ENCODE measurements at regions not wholly inside any gene's neighbourhood (a gene's known extent, or its start where the extent isn't known, plus 50 kb on each side); places are given as distances from the start of the nearest gene placed in this dataset.

- no peak for DNase-seq
- CTCF ChIA-PET: no interaction called here
- H3K36me3 Mint-ChIP-seq (ENCODE audit: low read depth): no peaks in the 10 kb centered on the region
- H3K27me3 Mint-ChIP-seq (ENCODE audit: low read depth): peaks cover 7% of the 10 kb centered on the region
- no peak overlapping the region for H3K4me3 Mint-ChIP-seq
- no peaks in the 10 kb centered on the region for H3K4me1 Mint-ChIP-seq (ENCODE audit: low read depth)
- H3K27ac Mint-ChIP-seq: no peak overlapping the region
- H3K9me3 Mint-ChIP-seq: no peaks in the 10 kb centered on the region
- intact Hi-C loops (cut with micrococcal nuclease): no loop called here
Observed at GRCh38 chr15:35771746-35772442, 225.9 kb upstream of the DPH6 start.

GRCh38 chr15:35774653-35775052 is 228.7 kb upstream of the DPH6 start:
- CTCF ChIA-PET: no interaction called here
- intact Hi-C loops (cut with micrococcal nuclease): no loop called here
- H3K27ac Mint-ChIP-seq: no peak overlapping the region
- H3K27me3 Mint-ChIP-seq (ENCODE audit: low read depth): peaks cover 8% of the 10 kb centered on the region
- no peaks in the 10 kb centered on the region for H3K36me3 Mint-ChIP-seq (ENCODE audit: low read depth)
- no peaks in the 10 kb centered on the region for H3K4me1 Mint-ChIP-seq (ENCODE audit: low read depth)
- no peaks in the 10 kb centered on the region for H3K9me3 Mint-ChIP-seq
- DNase-seq: no peak
- H3K4me3 Mint-ChIP-seq: no peak overlapping the region

- H3K4me1 Mint-ChIP-seq (ENCODE audit: low read depth): no peaks in the 10 kb centered on the region
- intact Hi-C loops (cut with micrococcal nuclease): no loop called here
- peaks cover 7% of the 10 kb centered on the region for H3K27me3 Mint-ChIP-seq (ENCODE audit: low read depth)
- no peak overlapping the region for H3K27ac Mint-ChIP-seq
- DNase-seq: no peak
- CTCF ChIA-PET: no interaction called here
- no peaks in the 10 kb centered on the region for H3K9me3 Mint-ChIP-seq
- H3K36me3 Mint-ChIP-seq (ENCODE audit: low read depth): no peaks in the 10 kb centered on the region
- no peak overlapping the region for H3K4me3 Mint-ChIP-seq
Observed at GRCh38 chr15:35775471-35775870, 229.5 kb upstream of the DPH6 start.

- CTCF ChIA-PET: no interaction called here
- DNase-seq: no peak
- H3K27me3 Mint-ChIP-seq (ENCODE audit: low read depth): peaks cover 4% of the 10 kb centered on the region
- H3K27ac Mint-ChIP-seq: no peak overlapping the region
- intact Hi-C loops (cut with micrococcal nuclease): no loop called here
- no peaks in the 10 kb centered on the region for H3K4me1 Mint-ChIP-seq (ENCODE audit: low read depth)
- H3K9me3 Mint-ChIP-seq: no peaks in the 10 kb centered on the region
- H3K36me3 Mint-ChIP-seq (ENCODE audit: low read depth): no peaks in the 10 kb centered on the region
- no peak overlapping the region for H3K4me3 Mint-ChIP-seq
Observed at GRCh38 chr15:35777061-35777460, 231.1 kb upstream of the DPH6 start.

GRCh38 chr15:35783203-35783602 is 237.2 kb upstream of the DPH6 start:
- no peaks in the 10 kb centered on the region for H3K4me1 Mint-ChIP-seq (ENCODE audit: low read depth)
- no peaks in the 10 kb centered on the region for H3K36me3 Mint-ChIP-seq (ENCODE audit: low read depth)
- H3K27ac Mint-ChIP-seq: no peak overlapping the region
- no peak for DNase-seq
- CTCF ChIA-PET: interaction anchor here (0.9 kb wide), 1 partner anchor 31 kb away, joined by 3 read pairs; no protein-coding TSS in a partner anchor
- peaks cover 2% of the 10 kb centered on the region for H3K27me3 Mint-ChIP-seq (ENCODE audit: low read depth)
- H3K4me3 Mint-ChIP-seq: no peak overlapping the region
- no peaks in the 10 kb centered on the region for H3K9me3 Mint-ChIP-seq
- intact Hi-C loops (cut with micrococcal nuclease): no loop called here

GRCh38 chr15:35784745-35785144 is 238.8 kb upstream of the DPH6 start:
- Mint-ChIP-seq H3K4me1 (ENCODE audit: low read depth) (no peaks in the 10 kb centered on the region), H3K36me3 (ENCODE audit: low read depth) (no peaks in the 10 kb centered on the region), H3K27me3 (ENCODE audit: low read depth) (peaks cover 7% of the 10 kb centered on the region), H3K9me3 (no peaks in the 10 kb centered on the region), H3K4me3 (no peak overlapping the region), H3K27ac (no peak overlapping the region)
- intact Hi-C loops (cut with micrococcal nuclease): no loop called here
- CTCF ChIA-PET: no interaction called here
- DNase-seq: no peak

GRCh38 chr15:35810007-35810406 is 264.0 kb upstream of the DPH6 start:
- intact Hi-C loops (cut with micrococcal nuclease): no loop called here

GRCh38 chr15:35813573-35813972 is 267.6 kb upstream of the DPH6 start:
- no peak overlapping the region for H3K27ac Mint-ChIP-seq
- H3K27me3 Mint-ChIP-seq (ENCODE audit: low read depth): peaks cover 7% of the 10 kb centered on the region
- no peaks in the 10 kb centered on the region for H3K4me1 Mint-ChIP-seq (ENCODE audit: low read depth)
- DNase-seq: no peak
- H3K9me3 Mint-ChIP-seq: no peaks in the 10 kb centered on the region
- CTCF ChIA-PET: interaction anchor here (1.0 kb wide), 1 partner anchor 63 kb away, joined by 3 read pairs; no protein-coding TSS in a partner anchor
- intact Hi-C loops (cut with micrococcal nuclease): no loop called here
- H3K4me3 Mint-ChIP-seq: no peak overlapping the region
- H3K36me3 Mint-ChIP-seq (ENCODE audit: low read depth): no peaks in the 10 kb centered on the region

More at GRCh38 chr15:35810007-35810406, 264.0 kb upstream of the DPH6 start:
- Mint-ChIP-seq H3K4me1 (ENCODE audit: low read depth) (no peaks in the 10 kb centered on the region), H3K9me3 (no peaks in the 10 kb centered on the region), H3K27me3 (ENCODE audit: low read depth) (peaks cover 7% of the 10 kb centered on the region), H3K36me3 (ENCODE audit: low read depth) (no peaks in the 10 kb centered on the region), H3K27ac (no peak overlapping the region), H3K4me3 (no peak overlapping the region)
- DNase-seq: no peak
- CTCF ChIA-PET: no interaction called here

- Mint-ChIP-seq H3K36me3 (ENCODE audit: low read depth) (no peaks in the 10 kb centered on the region), H3K4me1 (ENCODE audit: low read depth) (no peaks in the 10 kb centered on the region), H3K4me3 (no peak overlapping the region), H3K9me3 (no peaks in the 10 kb centered on the region), H3K27ac (no peak overlapping the region), H3K27me3 (ENCODE audit: low read depth) (peaks cover 3% of the 10 kb centered on the region)
- no peak for DNase-seq
- CTCF ChIA-PET: no interaction called here
- intact Hi-C loops (cut with micrococcal nuclease): no loop called here
Observed at GRCh38 chr15:35818846-35819245, 272.9 kb upstream of the DPH6 start.

- no peak overlapping the region for H3K27ac Mint-ChIP-seq
- intact Hi-C loops (cut with micrococcal nuclease): no loop called here
- no peak overlapping the region for H3K4me3 Mint-ChIP-seq
- H3K4me1 Mint-ChIP-seq (ENCODE audit: low read depth): no peaks in the 10 kb centered on the region
- DNase-seq: no peak
- CTCF ChIA-PET: no interaction called here
- H3K36me3 Mint-ChIP-seq (ENCODE audit: low read depth): no peaks in the 10 kb centered on the region
- H3K9me3 Mint-ChIP-seq: no peaks in the 10 kb centered on the region
- no peaks in the 10 kb centered on the region for H3K27me3 Mint-ChIP-seq (ENCODE audit: low read depth)
Observed at GRCh38 chr15:35822153-35822552, 276.2 kb upstream of the DPH6 start.

- CTCF ChIA-PET: no interaction called here
- peaks cover 3% of the 10 kb centered on the region for H3K9me3 Mint-ChIP-seq
Observed at GRCh38 chr15:35827141-35827540, 281.2 kb upstream of the DPH6 start.

GRCh38 chr15:35827911-35828310 is 281.9 kb upstream of the DPH6 start:
- intact Hi-C loops (cut with micrococcal nuclease): no loop called here
- CTCF ChIA-PET: no interaction called here
- Mint-ChIP-seq H3K4me1 (ENCODE audit: low read depth) (no peaks in the 10 kb centered on the region), H3K36me3 (ENCODE audit: low read depth) (no peaks in the 10 kb centered on the region), H3K9me3 (peaks cover 3% of the 10 kb centered on the region), H3K4me3 (no peak overlapping the region), H3K27me3 (ENCODE audit: low read depth) (no peaks in the 10 kb centered on the region), H3K27ac (no peak overlapping the region)
- DNase-seq: no peak

More at GRCh38 chr15:35827141-35827540, 281.2 kb upstream of the DPH6 start:
- no peak for DNase-seq
- Mint-ChIP-seq H3K27ac (no peak overlapping the region), H3K27me3 (ENCODE audit: low read depth) (no peaks in the 10 kb centered on the region), H3K4me3 (no peak overlapping the region), H3K4me1 (ENCODE audit: low read depth) (no peaks in the 10 kb centered on the region), H3K36me3 (ENCODE audit: low read depth) (no peaks in the 10 kb centered on the region)
- intact Hi-C loops (cut with micrococcal nuclease): no loop called here

GRCh38 chr15:35833581-35833980 is 287.6 kb upstream of the DPH6 start:
- Mint-ChIP-seq H3K27ac (no peak overlapping the region), H3K4me3 (no peak overlapping the region), H3K27me3 (ENCODE audit: low read depth) (peaks cover under 1% of the 10 kb centered on the region), H3K4me1 (ENCODE audit: low read depth) (no peaks in the 10 kb centered on the region), H3K36me3 (ENCODE audit: low read depth) (no peaks in the 10 kb centered on the region), H3K9me3 (no peaks in the 10 kb centered on the region)
- intact Hi-C loops (cut with micrococcal nuclease): no loop called here
- DNase-seq: no peak
- CTCF ChIA-PET: no interaction called here
